HG03060 (cell line): ENCODE measurements at regions not wholly inside any gene's neighbourhood (a gene's known extent, or its start where the extent isn't known, plus 50 kb on each side); places are given as distances from the start of the nearest gene placed in this dataset.

Experiments
- ATAC-seq: cut with Tn5 transposase; IDR thresholded peaks from one replicate; pipeline ENCODE4 v1.9.1; 2021; ENCODE audit warnings: low read depth, moderate number of reproducible peaks; ENCODE audit not compliant: unreplicated experiment

DNA sequence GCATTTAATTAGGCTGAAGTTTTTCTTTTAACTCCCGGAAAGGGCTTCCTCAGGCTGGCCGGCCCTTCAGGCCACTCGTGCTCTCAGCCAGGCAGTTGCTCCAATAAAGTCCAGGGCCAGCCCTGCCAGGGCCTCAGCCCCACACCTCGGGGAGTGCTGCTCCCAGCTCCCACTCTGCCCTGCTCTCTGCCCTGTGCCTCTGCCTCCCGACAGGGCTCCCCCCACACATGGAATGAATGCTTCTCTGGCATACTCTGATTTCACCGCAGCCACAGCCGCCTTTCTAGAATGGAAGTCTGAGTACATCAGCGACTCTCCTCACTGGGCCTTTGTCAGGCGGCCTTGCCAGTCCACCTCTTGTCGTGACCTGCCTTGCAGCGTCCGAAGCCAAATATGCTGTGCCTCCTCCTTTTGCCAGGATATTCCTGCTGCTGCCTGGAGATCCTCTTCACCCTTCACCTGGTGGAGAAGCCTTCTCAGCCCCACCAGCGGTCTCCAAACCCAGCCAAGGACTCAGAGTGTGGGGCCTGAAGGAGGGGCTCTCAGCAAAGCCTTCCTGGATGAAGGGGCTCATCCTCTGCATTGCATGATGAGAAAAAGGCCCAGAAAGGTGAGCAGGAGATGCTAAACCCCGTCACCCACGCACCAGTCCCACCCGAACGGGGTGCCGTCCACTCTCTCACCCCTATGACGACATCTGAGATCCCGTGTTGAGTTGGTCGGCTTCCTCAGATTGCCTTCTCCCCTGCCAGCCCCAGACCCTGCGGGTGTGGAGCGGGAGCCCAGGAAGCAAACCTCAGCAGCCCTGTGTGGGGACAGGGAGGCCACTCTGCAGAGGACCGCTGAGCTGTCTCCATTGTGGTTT lies 472.7 kb upstream of the HS6ST1 start:
- ATAC-seq = no peak

DNA sequence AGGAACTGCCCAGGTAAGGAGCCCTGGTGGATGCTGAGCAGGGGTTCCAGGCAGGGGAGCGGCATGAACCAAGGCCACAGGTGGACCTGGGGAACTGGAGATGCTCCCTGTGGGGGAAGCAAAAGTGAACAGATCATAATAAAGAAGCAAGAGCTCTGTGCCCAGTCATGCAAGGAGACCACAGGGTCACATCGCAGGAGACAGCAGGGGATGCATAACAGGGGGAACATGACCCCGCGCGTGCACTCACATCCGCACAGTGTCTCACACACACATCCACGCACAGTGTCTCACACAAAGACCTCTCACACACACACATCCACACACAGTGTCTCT lies 473.3 kb upstream of the HS6ST1 start:
- no peak for ATAC-seq

DNA sequence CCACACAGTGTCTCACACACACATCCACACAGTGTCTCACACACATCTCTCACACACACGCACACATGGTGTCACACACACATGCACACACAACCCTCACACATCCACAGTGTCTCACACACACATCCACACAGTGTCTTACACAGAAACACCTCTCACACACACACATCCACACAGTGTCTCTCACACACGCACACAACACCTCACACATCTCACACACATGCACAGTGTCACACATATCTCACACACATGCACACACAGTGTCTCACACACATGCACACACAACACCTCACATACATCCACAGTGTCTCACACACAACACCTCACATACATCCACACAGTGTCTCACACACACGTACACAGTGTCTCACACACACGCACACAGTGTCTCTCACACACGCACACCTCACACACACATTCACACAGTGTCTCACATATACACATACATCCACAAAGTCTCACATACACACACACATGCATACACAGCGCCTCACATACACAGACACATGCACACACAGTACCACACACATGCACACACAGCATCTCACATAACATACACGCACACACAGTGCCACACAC lies 473.9 kb upstream of the HS6ST1 start:
- no peak for ATAC-seq

DNA sequence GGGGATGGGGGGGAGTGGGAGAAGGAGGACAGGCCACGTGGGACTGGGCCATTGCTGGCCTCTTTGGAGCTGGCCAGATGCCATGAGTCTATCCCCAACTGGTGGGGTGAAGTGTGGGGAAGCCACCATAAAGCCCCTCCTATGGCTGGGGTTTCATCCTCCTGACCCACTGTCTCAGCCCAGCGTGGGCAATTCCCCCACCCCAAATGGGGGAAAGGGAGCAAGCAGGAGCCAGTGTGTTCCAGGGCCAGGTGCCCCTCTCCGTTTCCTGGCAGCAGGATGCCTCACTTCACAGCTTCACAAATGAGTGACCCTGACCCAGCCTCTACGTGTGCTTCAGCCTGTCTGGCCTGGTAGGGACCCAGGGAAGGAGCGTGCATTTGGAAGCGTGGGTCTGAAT lies 474.7 kb upstream of the HS6ST1 start:
- ATAC-seq = no peak

DNA sequence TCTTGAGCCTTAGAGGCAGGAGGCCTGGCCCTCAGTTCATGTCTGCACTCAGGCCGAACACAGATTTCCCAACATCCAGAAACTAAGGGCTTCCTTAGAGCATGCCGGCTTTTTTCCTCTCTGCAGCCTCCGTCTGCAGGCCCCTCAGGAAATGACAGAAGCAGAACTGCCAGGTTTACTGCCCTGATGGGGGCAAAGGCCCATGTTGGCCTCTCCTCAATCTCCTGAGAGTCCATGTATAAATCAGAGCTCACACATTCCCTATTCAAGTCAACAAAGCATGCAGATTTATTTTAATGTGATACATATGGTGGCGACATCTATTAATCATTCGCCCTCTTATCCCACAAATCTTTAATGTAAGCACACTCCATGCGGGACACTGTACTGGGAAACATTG lies 475.6 kb upstream of the HS6ST1 start:
- no peak for ATAC-seq

DNA sequence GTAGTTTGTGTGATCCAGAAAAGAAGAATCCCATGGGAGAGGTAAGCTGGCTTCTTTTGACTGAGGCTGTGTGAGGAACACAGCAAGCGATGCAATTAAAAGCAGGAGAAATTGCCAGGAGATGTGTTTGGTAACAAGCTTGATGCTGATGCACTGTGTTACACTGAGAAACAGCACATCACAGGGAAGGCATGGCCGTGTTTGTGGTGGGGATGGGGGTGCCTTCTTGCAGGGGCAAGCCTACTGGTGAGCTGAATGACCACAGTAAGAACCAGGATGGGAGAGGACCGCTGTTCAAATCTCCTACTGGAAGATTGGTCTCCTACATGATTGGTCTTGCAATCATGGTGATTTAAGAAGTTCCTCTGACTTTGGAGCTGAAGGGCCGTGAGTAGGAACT lies 477.7 kb upstream of the HS6ST1 start:
- ATAC-seq = no peak

DNA sequence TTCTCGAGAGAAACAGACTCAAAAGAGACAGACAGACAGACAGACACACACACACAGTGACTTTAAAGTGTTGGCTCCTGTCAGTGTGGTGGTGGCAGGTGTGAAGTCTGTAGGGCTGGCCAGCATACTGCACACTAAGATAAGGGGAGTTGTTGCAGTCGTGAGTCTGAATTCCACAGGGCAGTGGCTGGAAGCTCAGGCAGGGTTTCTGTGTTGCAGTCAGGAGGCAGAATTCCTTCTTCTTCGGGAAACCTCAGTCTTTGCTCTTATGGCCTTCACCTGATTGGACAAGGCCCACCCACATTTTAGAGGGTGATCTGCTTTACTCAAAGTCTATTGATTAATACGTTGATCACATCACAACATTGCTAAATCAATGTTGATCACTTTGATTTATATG lies 478.4 kb upstream of the HS6ST1 start:
- ATAC-seq = no peak

DNA sequence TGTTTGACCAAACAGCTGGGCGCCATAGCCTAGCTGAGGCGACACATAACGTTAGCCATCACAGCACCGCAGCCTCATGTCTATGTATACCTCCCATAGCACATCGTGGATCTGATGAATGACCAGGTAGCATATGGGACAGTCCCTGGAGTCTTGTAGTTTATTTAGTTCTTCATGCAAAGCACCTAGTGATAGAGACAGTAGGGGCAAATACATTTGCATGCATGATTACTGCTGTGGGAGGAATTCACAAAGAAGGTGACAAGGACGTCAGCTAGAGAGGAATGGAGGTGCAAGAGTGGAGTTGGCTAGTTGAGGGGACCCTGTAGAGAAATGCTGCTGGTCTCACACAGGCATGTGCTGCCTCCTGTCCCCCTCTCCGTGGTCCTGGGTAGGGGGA lies 478.9 kb upstream of the HS6ST1 start:
- ATAC-seq = peak; percentile 32

DNA sequence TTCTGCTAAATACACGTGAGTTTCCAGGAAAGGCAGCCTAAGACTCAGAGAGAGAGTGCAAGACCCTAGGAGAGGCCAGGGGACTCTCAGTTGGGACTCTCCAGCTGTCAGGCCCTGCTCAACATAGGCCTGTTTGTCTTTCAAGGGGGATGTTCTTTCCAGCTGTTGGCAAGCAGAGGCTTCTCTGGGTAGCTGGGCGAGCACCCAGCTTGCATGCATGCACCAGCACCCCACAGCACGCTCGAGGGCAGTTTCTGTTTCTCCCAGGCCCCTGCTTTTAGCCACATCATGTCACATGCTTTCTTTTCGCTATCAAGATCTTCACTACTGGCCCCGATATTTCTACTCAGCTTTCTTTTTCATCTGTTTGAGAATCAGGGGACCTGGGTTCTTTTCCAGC lies 479.3 kb upstream of the HS6ST1 start:
- ATAC-seq = peak; percentile 71

DNA sequence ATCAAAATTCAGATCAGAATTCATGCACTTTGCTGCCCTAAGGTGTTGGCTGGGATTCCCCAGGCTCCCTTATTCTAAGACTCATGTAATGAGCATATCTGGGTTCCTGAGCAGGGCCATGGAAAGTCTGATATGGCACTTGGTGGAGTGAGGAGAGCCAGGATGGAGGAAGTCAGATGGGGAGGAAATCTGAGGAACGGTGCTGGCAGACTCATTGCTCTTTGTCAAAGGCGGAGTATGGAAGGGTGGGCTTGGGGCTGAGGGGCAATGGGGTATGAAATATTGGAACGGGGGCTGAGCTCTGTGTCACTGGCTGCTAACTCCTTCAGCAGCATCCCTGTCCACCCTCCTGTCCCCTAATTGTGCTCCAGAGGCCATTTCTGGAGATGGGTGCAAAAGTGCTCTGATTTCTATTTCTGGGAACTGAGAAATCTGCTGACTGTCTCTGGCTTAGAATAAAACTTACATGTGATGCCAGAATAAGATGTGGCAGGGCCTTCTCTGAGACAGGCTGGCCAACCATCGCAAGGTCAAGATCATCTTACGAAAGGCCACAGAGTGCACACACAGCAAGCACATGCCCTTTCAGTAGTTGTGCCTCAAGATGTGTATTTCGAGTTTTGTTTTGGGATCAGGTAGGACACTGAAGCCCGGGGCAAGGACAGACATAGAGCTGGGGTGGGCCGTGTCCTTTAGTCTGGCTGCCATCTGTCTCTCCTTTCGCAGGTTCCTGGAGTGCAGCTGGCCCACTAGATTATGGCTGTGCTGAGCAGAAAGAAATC lies 480.0 kb upstream of the HS6ST1 start:
- ATAC-seq = no peak

DNA sequence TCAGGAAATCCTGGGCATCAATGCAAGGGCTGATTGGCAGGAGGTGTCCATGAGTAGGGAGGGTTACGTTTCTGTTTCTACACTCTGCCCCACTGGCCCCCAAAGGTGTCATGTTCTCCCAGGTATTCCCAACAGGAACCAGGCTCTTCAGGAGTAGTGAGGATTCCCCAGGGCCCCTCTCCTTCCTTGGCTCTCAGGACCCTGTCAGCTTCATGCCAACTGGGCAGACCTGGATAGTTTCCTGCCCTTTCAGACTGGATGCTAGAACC lies 480.6 kb upstream of the HS6ST1 start:
- ATAC-seq = no peak

DNA sequence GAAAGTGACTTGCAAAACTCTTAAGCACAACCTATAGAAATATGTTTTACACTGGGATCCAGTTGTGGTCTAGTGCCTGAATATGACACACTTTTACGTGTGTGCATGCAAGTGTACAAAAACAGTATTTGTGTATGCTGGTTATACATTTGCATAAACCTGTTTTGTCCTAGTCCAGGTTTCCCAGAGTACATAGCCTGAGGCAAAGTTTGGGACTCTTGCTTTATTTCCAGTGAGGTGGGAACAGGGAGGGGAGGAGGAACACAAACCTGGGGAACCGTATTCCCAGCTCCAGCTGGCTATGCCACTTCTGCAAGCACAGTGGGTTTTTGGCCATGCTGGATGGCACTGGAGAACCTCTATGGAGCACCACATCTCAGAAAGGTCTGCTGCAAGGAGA lies 481.1 kb upstream of the HS6ST1 start:
- no peak for ATAC-seq

DNA sequence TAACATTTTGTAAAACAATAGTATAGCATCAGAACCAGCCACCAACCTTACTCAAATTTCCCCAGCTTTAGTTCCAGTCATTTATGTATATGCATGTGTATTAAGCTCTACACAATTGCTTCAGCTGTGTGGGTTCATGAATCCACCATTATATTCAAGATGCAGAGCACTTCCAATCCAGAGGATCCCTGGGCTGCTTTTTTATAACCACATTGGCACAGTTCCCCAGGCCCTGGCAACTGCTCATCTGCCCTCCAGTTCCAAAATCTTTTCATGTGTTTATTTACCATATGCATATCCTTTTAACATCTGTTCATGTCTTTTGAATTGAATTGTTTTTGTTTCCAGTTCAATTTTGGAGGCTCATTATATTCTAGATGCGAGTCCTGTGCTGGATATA lies 482.9 kb upstream of the HS6ST1 start:
- no peak for ATAC-seq

DNA sequence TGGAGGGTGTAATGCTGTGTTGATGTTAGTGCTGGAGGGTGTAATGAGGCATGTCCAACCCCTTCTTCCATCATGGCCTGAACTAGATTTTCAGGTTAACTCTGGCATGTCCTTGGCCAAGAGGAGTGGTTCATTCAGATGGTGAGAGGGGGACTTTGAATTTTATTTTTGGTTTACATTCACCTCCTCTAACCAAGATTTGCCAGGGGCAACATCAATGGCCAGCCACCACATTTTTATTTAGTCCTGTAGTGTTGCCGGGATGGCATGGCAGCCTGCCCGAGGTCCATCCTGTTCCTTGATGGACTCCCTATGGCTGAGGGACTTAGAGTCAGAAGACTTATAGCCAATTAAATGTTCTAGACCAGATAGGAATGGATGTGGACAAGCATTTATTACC lies 484.6 kb upstream of the HS6ST1 start:
- ATAC-seq = no peak

DNA sequence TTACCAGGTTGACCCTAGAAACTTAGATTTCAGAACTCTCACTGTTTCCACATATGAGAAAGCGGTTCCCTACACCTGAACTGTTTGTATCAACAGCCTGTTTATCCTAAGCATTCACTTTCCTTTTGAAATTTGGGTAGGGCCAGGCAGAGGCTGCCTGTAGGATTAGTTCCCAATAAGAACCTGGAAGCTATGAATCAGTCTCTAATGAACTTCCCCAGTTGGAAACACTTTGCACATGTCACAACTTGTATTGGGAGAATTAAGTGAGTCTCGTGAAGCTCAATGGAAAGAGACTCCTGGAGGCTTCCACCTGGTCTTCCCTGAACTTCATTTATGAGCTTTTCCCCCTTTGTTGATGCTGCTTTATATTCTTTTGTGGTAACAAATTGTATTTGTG lies 486.6 kb upstream of the HS6ST1 start:
- no peak for ATAC-seq

DNA sequence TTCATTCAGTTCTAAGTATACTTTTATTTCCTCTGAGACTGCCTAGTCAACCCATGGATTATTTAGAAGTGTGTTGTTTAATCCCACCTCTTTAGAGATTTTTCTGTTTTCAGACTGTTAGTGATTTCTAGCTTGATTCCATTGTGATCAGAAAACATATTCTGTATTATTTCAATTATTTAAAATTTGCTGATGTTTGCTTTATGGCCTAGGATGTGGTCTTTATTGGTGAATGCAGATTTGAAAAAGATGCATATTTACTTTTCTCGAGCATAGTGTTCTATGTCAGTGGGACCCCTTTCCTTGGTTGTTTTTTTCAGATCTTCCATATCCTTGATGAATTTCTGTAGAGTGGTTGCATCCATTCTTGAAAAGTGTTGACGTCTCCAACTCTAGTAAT lies 487.2 kb upstream of the HS6ST1 start:
- ATAC-seq = no peak

DNA sequence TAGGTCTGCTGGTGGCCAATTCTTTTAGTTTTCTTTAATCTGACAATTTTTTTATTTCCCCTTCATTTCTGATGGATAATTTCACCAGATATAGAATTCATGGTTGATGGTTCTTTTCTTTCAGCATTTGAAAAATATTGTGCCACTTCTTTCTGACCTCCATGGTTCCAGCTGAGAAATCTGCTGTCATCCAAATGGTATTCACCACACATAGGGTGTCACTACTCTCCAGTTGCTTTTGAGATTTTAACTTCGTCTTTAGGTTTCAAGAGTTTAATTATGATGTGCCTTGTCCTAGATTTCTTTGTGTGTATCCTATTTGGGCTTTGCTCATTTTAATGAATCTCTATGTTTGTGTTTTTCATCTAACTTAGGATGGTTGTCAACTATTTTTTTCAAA lies 488.6 kb upstream of the HS6ST1 start:
- no peak for ATAC-seq

DNA sequence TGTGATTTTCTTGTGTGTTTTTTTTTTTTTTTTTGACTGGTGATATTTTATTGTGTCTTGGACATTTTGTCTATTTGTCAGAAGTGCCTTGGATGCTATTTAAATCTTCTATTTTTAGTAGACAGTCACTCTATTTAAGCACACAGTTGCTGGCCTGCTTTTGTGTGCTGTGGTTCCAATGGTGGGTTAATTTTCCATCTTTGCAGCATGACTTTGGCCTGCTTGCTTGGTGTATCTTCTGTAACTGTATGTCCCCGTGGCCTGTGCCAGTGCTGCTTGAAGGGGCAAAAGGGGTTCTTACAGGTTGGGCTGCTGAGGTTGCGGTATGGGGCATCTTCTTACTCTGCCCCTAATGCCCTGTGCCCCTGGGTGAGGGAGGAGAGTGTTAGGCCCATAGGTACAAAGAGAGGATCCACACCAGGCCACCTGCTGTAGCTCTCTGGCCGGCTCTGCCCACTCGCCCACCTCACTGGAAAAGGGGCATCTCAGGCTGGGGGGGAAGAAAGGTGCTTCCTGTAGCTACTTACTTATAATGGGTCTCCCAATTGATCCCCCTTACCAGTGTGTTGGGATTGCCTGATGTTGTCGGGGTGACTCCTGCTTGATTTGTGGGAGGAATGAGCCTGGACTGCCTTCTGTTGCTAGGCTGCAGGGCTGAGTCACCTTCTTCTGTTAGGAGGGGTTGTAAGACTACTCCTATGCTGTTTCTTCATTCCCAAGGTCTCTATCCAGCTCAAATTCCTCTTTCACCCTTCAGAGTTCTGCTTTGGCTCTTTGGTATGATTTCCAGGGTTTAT lies 490.0 kb upstream of the HS6ST1 start:
- ATAC-seq = no peak

DNA sequence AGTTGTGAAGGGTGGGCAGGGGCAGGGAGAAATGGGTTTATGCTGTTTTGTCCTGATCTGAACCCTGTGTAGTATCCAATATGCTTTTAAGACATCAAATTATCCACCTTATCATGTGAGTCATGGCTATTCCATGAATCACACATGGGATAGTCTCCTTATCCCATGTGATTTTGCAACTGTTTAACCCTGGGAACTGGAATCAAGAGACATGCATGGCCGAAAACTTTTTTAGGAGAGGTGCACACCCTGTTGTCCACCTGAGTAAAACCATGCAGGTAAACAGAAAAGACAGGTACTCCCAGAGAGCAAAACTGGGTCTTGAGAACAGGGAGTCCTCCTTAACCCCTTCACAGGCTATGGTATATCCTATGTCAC lies 490.6 kb upstream of the HS6ST1 start:
- no peak for ATAC-seq

DNA sequence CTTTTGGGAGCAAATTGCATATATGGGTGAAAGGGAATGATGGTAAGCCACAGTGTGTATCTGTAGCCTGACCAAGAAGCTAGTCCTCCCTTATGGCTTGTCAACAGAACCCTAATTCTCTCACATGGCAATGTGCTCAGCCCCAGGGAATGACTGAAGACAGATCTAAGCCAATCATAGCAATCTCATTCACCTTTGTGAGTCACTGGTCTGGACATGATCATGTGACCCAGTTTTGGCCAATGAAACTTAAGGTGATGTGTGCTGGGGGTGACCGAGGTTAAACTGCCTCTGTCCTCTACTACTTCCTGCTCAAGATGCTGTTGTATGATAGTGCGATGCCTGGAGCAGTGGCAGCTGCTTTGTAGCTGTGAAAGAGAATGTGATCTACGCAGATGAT lies 491.2 kb upstream of the HS6ST1 start:
- ATAC-seq = no peak

DNA sequence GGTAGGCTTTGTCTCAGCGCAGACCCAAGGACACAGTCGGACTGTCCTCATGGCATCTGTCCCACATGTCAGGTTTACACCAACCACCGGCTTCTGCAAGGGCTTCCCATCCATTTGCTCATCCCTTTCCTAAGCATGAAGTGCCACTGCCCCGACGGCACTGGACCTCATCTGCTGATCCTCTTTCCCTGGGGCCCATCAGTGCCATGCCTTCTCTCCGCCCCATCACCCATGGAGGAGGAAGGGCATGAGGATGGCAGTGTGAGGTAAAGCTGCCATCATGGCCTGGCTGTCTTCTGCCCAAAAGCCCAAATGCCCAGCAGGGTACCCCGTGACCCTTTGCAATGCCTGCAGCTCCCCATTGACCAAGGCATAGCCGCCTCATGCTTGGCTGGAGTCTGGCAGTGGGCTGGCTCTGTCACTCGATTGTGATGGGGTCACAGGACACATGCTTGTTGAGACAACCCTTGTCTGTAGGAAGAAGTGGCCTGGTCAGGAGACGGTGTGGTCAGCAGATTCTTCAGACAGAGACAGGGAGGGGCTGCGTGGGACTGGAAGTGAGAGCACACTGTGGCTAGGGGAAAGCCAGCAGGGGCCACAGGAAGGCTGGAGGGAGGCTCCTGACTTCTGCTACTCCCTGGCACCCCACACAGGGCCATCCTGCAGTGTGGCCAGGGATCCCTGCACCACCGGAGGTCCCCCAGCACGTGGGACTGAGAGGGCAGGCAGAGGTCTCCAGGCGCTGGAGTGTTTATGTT lies 493.7 kb upstream of the HS6ST1 start:
- no peak for ATAC-seq
